NCI-H2227 (cell line): ENCODE measurements at regions not wholly inside any gene's neighbourhood (a gene's known extent, or its start where the extent isn't known, plus 50 kb on each side); places are given as distances from the start of the nearest gene placed in this dataset.

ENCODE experiments used
- DNase-seq: peaks from one replicate; lab custom pipeline; 2025; ENCODE audit not compliant: unreplicated experiment; lab: John Stamatoyannopoulos, UW

GRCh38 chr20:57860576-57860975 lies 150.8 kb upstream of the PMEPA1 start:
- no peak for DNase-seq

DNA sequence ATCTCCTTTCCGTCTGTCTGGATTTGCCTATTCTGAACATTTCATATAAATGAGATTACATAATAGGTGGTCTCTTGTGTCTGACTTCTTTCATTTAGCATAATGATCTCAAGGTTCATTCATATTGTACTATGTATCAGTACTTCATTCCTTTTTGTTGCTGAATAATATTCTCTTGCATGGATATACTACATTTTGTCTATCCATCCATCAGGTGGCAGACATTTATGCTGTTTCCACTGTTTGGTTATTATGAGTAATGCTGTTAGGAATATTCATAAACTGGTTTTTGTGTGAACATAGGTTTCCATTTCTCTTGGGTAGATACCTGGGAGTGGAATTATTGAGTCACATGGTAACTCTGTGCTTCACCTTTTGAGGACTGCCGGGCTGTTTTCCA lies 148.2 kb upstream of the PMEPA1 start:
- DNase-seq: no peak

DNA sequence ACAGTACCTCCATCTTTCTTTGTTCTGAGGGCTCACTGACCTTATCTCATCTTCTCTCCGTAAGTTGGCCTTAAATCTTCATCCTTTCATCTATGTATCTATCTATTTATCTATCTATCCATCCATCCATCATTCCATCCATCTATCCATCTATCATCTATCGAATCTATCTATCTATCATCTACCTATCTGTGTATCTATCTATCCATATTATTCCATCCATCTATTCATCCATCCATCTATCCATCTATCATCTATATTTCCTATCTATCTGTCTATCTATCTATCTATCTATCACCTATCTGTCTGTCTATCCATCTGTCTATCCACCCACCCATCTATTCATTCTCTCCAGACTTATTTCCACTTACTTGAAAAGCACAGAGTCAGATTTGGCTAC lies 147.3 kb upstream of the PMEPA1 start:
- no peak for DNase-seq

DNA sequence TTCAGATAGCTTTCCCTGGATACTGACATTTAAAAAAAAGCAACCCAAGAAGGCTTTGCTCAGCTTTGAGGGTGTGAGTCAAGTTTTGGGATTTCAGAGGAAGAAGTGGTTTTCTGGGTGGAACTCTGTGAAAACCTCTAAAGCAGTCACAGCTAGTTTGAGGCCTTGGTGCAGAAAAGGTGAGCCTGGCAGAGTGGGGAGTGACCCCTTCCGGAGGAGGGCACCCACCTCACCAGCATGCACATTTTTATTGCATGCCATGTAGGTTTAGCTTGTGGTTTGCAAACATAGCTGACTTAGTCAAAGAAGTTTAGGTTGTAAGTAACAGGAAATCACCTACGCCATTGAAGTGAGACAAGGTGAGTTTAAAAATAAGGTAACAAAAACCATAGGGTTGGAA lies 146.8 kb upstream of the PMEPA1 start:
- DNase-seq: no peak

- DNase-seq: no peak
Measured at GRCh38 chr20:57851796-57852195, 142.0 kb upstream of the PMEPA1 start.

- DNase-seq: no peak
Measured at GRCh38 chr20:57851025-57851682, 141.3 kb upstream of the PMEPA1 start.

GRCh38 chr20:57849521-57850215 lies 139.9 kb upstream of the PMEPA1 start:
- no peak for DNase-seq

GRCh38 chr20:57849121-57849520 lies 139.3 kb upstream of the PMEPA1 start:
- no peak for DNase-seq

DNA sequence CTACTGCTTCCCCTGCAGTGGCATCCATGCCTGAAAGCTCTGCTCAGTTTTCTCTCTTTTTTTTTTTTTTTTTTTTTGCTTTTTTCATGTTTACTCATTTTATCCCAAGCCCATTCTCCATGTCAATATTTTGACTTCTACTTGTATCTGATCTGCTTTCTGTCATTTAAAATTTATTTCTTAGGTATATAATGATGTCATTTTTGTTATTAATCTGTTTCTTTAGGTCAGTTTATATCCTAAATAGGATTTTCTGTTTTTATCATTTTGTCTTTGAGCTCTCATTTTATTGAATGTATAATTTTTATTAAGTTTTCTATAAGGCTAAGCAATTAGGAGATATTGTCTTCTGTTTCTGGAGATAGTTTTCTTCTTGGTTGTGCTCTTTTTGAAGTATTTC lies 138.5 kb upstream of the PMEPA1 start:
- DNase-seq: no peak

DNA sequence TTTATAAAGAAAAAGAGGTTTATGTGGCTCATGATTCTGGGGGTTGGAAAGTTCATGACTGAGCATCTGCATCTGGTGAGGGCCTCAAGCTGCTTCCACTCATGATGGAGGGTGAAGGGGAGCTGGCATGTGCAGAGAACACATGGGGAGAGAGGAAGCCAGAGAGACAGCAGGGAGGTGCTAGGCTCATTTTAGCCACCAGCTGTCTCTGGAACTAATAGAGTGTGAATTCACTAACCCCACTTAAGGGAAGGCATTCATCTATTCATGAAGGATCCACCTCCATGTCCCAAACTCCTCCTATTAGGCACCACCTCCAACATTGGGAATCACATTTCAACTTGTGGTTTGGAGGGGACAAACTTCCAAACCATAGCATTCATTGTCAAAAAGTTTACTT lies 137.3 kb upstream of the PMEPA1 start:
- DNase-seq: no peak

- no peak for DNase-seq
Measured at GRCh38 chr20:57844626-57845596, 135.1 kb upstream of the PMEPA1 start.

DNA sequence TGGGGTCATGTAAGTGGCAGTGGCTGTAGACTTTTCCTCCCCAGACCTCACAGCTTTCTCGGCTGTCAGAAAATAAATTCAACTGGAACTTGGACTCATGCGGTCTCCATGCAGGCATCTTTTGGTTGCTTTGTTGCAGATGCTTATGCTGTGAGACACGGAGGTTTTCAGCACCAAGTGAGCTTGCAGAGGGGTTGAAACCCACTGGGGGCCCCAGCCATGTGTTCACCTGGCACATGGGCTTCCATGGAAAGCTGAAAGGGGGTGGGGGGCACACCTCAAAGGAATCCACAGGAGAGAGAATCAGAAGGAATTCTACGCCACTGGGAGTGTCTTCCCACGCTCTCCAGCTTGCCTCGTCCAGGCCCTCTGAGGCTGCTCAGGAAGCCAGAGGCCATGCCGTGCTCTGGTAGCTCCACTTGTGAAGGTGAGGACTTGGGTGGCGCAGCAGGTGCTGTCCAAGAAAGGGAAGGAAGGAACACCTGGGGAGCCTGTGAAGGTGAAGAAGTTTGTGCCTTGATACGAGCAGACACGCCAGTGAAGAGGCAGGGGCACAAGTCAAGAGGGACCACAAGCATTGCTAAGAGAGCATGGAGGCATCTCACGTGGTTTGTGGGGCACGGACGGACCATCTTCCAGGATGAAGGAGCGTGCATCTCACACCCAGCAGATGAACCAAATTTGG lies 134.3 kb upstream of the PMEPA1 start:
- DNase-seq: no peak

DNA sequence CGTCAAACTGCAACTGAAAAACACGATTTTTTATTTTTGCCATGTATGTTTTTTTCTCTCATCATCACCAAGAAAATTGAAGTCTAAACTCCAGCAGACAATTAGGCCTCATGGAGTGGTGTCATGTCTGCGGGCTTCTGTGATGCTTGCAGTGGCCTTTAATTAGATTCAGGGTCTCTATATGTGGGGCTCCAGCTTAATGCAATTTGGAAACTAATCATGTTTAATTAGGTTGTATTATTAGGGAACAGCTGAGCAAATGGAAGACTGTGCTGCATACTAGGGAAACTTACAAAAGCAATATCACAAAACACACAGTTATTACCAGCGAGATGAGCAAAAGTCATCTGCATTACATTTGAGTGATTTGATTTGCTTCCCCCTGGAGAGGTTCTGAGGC lies 132.9 kb upstream of the PMEPA1 start:
- no peak for DNase-seq

- no peak for DNase-seq
Measured at GRCh38 chr20:57841297-57841866, 131.6 kb upstream of the PMEPA1 start.

- no peak for DNase-seq
Measured at GRCh38 chr20:57840504-57841296, 130.9 kb upstream of the PMEPA1 start.

DNA sequence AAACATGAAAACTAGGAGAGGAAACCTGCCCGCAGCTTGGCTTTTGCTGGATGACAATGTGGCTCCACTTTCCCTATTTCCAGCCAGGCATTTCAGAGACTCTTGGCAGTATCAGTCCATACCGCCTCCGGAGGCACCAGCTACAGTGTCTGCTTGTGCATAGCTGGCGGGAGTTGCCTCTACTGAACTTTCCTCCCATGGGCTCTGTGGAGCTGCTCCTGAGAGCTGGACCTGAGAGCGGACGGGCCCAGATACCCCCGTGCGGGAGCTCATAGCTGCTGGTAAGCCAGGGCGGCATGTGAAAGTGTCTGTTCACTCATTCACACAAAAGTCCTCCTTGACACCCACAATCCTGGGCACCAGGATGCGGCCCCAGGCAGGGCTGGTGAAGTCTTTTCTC lies 130.3 kb upstream of the PMEPA1 start:
- DNase-seq: no peak

GRCh38 chr20:57838670-57839151 lies 128.9 kb upstream of the PMEPA1 start:
- DNase-seq: no peak

DNA sequence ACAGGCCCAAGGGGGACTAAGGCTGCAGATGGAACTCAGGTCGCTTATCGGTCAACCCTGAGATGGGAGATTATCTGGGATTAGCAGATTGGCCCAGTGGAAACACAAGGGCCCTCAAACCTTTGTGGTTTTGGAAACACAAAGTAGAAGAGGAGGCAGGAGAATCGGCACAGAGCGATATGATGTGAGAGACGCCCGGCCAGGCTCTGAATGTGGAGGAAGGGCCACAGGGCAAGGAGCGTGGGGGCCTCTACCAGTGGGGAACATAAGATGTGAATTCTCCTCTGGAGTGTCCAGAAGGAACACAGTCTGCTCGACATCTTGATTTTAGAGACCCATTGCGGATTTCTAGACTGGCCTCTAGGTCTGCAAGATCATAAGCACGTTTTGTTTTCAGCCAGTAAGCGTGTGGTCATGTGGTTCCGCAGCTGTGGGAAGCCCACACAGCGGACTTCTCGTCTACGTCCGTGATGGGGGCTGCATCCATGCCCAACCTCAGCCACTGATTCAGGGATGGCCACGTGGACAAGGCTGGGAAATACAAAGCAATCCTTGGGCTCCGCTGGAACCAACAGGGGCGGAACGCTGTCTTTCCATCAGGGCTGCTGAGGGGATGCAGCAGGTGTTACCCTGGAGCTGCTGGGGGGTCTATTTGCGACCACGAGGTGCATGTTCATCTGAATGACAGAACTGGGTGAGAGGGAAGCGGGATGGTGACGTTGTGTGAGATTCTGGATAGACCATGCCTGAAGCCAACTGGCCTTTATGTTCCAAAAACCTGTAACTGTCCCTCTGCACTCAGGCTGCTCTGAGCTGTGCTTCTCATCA lies 127.6 kb upstream of the PMEPA1 start:
- no peak for DNase-seq
